Neural progenitor cell (in vitro differentiated cells): ENCODE measurements at regions not wholly inside any gene's neighbourhood (a gene's known extent, or its start where the extent isn't known, plus 50 kb on each side); places are given as distances from the start of the nearest gene placed in this dataset.

ENCODE experiments used
- CTCF ChIP-seq: fragments of 200-600 bp; sonication (generic); IDR thresholded peaks from 2 replicates; pipeline ENCODE4 v1.5.1; 2017; ENCODE audit warnings: antibody characterized with exemption, mild to moderate bottlenecking
- EZH2 ChIP-seq: fragments of 200-600 bp; sonication (generic); IDR thresholded peaks from 2 replicates; pipeline ENCODE4 v1.6.1; 2017; ENCODE audit warnings: antibody characterized with exemption, mild to moderate bottlenecking, moderate library complexity
- EZH2phosphoT487 ChIP-seq: fragments of 200-600 bp; sonication (generic); IDR thresholded peaks from 2 replicates; pipeline ENCODE4 v1.6.1; 2017; ENCODE audit warnings: antibody characterized with exemption

- TF ChIP-seq EZH2phosphoT487 (no peak), CTCF (no peak), EZH2 (no peak)
Observed at GRCh38 chr4:11073621-11074051, 355.1 kb downstream of the HS3ST1 start.
